ENCODE measurements at regions not wholly inside any gene's neighbourhood (a gene's known extent, or its start where the extent isn't known, plus 50 kb on each side); places are given as distances from the start of the nearest gene placed in this dataset.

- no peak overlapping the region for H3K27ac ChIP-seq
- peak; percentile 83 for TF ChIP-seq CTCF (conservative IDR thresholded peaks at IDR 0.05)
These were observed 414.0 kb downstream of the PRDM2 start for GRCh38 chr1:14113841-14114567.

- TF ChIP-seq CTCF (conservative IDR thresholded peaks at IDR 0.05): no peak
- H3K27ac ChIP-seq: no peak overlapping the region
These were observed 416.0 kb downstream of the PRDM2 start for GRCh38 chr1:14115976-14116375.

- TF ChIP-seq CTCF (conservative IDR thresholded peaks at IDR 0.05): no peak
- H3K27ac ChIP-seq: no peak overlapping the region
These were observed 417.7 kb downstream of the PRDM2 start for GRCh38 chr1:14117700-14118099.

- no peak for TF ChIP-seq CTCF (conservative IDR thresholded peaks at IDR 0.05)
- no peak overlapping the region for H3K27ac ChIP-seq
These were observed 418.9 kb downstream of the PRDM2 start for GRCh38 chr1:14118691-14119485.

GRCh38 chr1:14120895-14121294, 420.9 kb downstream of the PRDM2 start:
- no peak for TF ChIP-seq CTCF (conservative IDR thresholded peaks at IDR 0.05)
- no peak overlapping the region for H3K27ac ChIP-seq

- no peak for TF ChIP-seq CTCF (conservative IDR thresholded peaks at IDR 0.05)
These were observed 428.1 kb downstream of the PRDM2 start for GRCh38 chr1:14128096-14128495.

GRCh38 chr1:14129009-14129408, 429.0 kb downstream of the PRDM2 start:
- no peak overlapping the region for H3K27ac ChIP-seq
- no peak for TF ChIP-seq CTCF (conservative IDR thresholded peaks at IDR 0.05)

More at GRCh38 chr1:14128096-14128495, 428.1 kb downstream of the PRDM2 start:
- H3K27ac ChIP-seq: no peak overlapping the region
